ENCODE measurements at regions not wholly inside any gene's neighbourhood (a gene's known extent, or its start where the extent isn't known, plus 50 kb on each side); places are given as distances from the start of the nearest gene placed in this dataset.

- Histone ChIP-seq H2BK5ac (ENCODE audit: low read depth, low read length, poor library complexity, severe bottlenecking) (no peak overlapping the region), H2AK5ac (ENCODE audit: low read depth, low read length) (no peak overlapping the region), H4K20me1 (ENCODE audit: insufficient read depth, low read length) (no peaks in the 10 kb centered on the region), H2BK15ac (ENCODE audit: low read depth, low read length) (no peak overlapping the region), H3K36me3 (ENCODE audit: control insufficient read depth, insufficient read depth, low read length) (no peaks in the 10 kb centered on the region), H3K4me1 (ENCODE audit: control insufficient read depth, insufficient read depth, low read length) (no peaks in the 10 kb centered on the region), H3K9ac (ENCODE audit: low read depth, low read length) (no peak overlapping the region), H3K27me3 (ENCODE audit: control insufficient read depth, insufficient read depth, low read length) (peaks cover 10% of the 10 kb centered on the region), H4K5ac (ENCODE audit: low read depth, low read length) (no peak overlapping the region), H2AK9ac (replicated peaks; ENCODE audit: low read depth, low read length, poor library complexity) (no peak overlapping the region), H3K14ac (replicated peaks; ENCODE audit: low read depth, low read length) (no peak overlapping the region), H3K79me1 (ENCODE audit: low read depth in 1 of 2, low read length in 2 of 2) (no peaks in the 10 kb centered on the region), H4K8ac (ENCODE audit: low read depth in 2 of 2, low read length in 2 of 2) (no peak overlapping the region), H3K4ac (ENCODE audit: low read depth, low read length) (no peak overlapping the region), H3K9me1 (ENCODE audit: insufficient read depth, low read length) (no peaks in the 10 kb centered on the region; the same call in 1 of the 2 replicates), H3K18ac (ENCODE audit: low read depth, low read length) (no peak overlapping the region), H2BK120ac (ENCODE audit: low read depth, low read length) (no peak overlapping the region), H3K23ac (ENCODE audit: low read depth, low read length) (no peak overlapping the region), H3K4me2 (ENCODE audit: low read depth, low read length) (no peak overlapping the region), H3K9me3 (ENCODE audit: control insufficient read depth, insufficient read depth, low read length) (no peaks in the 10 kb centered on the region), H3K4me3 (ENCODE audit: insufficient read depth, low read depth, low read length) (no peak overlapping the region), H4K91ac (ENCODE audit: insufficient read depth, low read depth, low read length) (no peak overlapping the region), H2AFZ (replicated peaks; ENCODE audit: low read length, poor library complexity) (no peak overlapping the region), H3K56ac (ENCODE audit: extremely low read depth, insufficient read depth, low read length) (no peak overlapping the region), H3K27ac (ENCODE audit: insufficient read depth, low read length) (no peak overlapping the region), H2BK20ac (ENCODE audit: low read depth, low read length) (no peak overlapping the region)
- 37% methylated on average over 2 of the region's 9 CpGs; no CpG with 5 or more reads in 1 of the 2 experiments for WGBS, 2 experiments (ENCODE audit: extremely low coverage in 2 of 2, insufficient read length in 1 of 2)
- ChIA-PET POLR2A (ENCODE audit: unreplicated experiment) (interaction anchor here (0.6 kb wide), 1 partner anchor 13 kb away, joined by 3 read pairs; no protein-coding TSS in a partner anchor), CTCF (interaction anchor here (0.7 kb wide), 1 partner anchor 9 kb away, joined by 3 read pairs; no protein-coding TSS in a partner anchor)
- no peak for ATAC-seq (ENCODE audit: low read depth)
- no TSS peak for BruUV-seq (replicated peaks)
- intact Hi-C loops (cut with micrococcal nuclease): loop anchor here (10.0 kb wide), 1 partner anchor 153 kb away; no protein-coding TSS in a partner anchor
- dilution Hi-C loops (cut with HindIII; ENCODE audit: low sequenced_read_pairs, unreplicated experiment): no loop called here
- no peak for DNase-seq
- in situ Hi-C loops (cut with MboI; ENCODE audit: low sequenced_read_pairs): no loop called here
- TF ChIP-seq POLR2A (IDR thresholded peaks at IDR 0.05; ENCODE audit: low read depth, low read length): no peak
- TF ChIP-seq NFE2L2 (IDR thresholded peaks at IDR 0.05; ENCODE audit: low read depth, low read length): no peak
- TF ChIP-seq FOS (IDR thresholded peaks at IDR 0.05; ENCODE audit: low read depth, low read length): no peak
- TF ChIP-seq CHD1 (IDR thresholded peaks at IDR 0.05; ENCODE audit: low read depth, low read length): no peak
- TF ChIP-seq MAFK (IDR thresholded peaks at IDR 0.05; ENCODE audit: low read depth, low read length): no peak
- no peak for TF ChIP-seq RCOR1 (IDR thresholded peaks at IDR 0.05; ENCODE audit: insufficient replicate concordance, low read length)
- no peak for TF ChIP-seq CTCF (conservative IDR thresholded peaks at IDR 0.05; ENCODE audit: low read depth, low read length)
Observed at GRCh38 chr2:109707281-109708147, 86.6 kb upstream of the RGPD5 start.

Measured in IMR-90 (cell line).